Lung microvascular endothelial cell (primary cell): ENCODE measurements at regions not wholly inside any gene's neighbourhood (a gene's known extent, or its start where the extent isn't known, plus 50 kb on each side); places are given as distances from the start of the nearest gene placed in this dataset.

ENCODE experiments used
- DNase-seq, 2 donors: peaks; one replicate each; pipeline versions ENCODE4 v3.0.0 to v3.0.0-alpha.2; 2010; ENCODE audit warnings: low read depth in 2 of 2

- no peak for DNase-seq
These were observed 180.0 kb upstream of the DUSP10 start for GRCh38 chr1:221921936-221922335.

DNA sequence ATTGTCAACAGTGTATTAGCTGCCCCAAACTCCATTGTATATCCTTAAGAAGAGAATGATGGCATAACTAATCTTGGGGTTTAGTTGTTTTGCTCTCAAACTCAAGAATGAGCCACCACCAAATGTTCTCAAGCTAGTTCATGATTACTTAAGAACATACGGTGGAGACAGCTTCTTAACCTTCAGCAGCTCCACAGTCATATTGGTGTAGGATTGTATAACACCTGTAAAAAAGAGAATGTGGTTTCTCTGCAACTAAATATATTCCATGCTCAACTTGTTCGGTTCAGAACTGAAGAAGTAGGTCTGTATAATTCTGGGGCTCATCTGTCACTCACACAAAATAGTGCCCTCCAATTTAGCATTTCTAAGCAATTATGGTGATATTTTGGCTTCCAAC, 177.9 kb upstream of the DUSP10 start:
- no peak for DNase-seq

DNA sequence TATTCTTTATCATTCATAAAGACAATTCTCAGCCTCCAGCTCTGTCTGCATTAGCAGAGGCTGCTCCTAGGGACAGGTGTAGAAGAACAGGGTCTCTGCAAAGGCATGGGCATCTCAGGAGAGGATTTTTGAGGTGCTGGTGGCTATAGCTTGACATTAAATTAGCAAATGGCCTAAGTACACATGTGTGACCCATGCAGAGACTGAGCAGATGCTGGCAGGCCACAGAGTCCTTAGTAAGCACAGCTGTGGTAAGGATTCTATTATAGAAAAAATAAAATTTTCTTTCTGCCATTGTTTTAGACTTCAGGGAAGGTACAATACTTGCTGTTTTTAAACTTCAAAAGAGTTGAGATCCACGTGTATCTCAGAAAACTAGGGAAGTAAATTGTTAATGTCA, 177.5 kb upstream of the DUSP10 start:
- no peak for DNase-seq

GRCh38 chr1:221916176-221916575, 174.3 kb upstream of the DUSP10 start:
- no peak for DNase-seq

- no peak for DNase-seq
These were observed 173.9 kb upstream of the DUSP10 start for GRCh38 chr1:221915764-221916163.

DNA sequence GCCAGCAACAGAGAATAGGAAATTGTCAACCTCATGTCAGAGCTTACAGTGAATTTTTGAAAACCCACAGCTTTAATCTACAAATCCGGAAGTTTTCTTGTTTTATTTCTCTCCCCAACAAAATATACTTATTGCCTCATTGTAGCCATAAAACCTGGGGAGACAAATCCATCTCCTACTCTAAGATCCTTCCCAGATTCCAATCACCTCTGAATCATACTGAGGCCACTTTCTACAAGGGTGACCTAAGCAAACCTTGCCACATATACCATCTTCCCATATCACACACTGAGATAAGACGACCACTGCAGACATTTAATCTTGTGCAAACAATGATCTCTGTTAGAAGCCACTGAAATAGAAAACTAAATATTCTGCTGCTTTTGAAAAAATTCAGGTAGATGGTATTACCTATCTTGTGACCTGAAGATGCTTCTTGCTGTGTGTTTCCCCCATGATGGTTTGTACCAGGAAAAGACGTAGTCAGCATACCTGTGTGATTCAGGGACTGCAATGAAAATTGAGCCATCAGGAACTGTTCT, 171.5 kb upstream of the DUSP10 start:
- no peak for DNase-seq

- DNase-seq = no peak
These were observed 170.3 kb upstream of the DUSP10 start for GRCh38 chr1:221912230-221912629.

- DNase-seq = no peak
These were observed 169.8 kb upstream of the DUSP10 start for GRCh38 chr1:221911714-221912113.

- DNase-seq = no peak
These were observed 168.3 kb upstream of the DUSP10 start for GRCh38 chr1:221910222-221910621.

- DNase-seq = no peak
These were observed 166.7 kb upstream of the DUSP10 start for GRCh38 chr1:221908573-221908972.

DNA sequence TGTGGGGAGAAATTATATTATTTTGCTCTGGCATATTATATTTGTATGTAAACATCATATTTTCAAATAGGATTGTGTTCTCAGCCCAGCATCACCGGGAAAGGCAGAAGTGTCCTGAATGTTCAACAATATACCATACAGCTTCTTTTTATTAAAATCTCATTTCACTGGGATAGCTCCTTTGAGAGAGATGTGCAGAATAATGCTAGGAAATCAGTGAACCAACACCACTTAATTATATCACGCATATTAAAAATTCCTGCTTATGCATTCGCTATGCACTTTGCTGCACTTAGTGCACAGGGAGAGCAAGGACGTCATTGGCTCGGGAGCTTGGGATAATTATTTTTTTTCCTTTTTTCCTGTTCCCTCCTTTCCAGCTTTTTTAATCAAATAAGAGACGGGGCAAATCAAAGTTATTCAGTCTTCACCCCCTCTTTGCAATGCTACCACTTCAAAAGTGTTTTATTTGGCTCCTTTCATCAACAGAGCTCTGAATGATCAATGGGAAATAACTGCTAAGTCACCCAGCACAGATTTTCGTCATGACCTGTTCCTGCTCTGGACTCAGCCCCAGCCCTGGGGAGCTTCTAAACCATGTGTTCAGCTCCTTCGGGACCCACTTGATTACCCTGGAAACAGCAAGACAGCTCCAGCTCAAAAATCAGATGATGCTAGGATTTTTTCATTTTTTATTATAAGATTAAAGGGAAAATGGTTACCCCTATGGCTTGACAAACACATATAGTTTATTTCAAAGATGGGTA, 165.5 kb upstream of the DUSP10 start:
- DNase-seq = no peak

GRCh38 chr1:221905802-221906201, 163.9 kb upstream of the DUSP10 start:
- DNase-seq = no peak

DNA sequence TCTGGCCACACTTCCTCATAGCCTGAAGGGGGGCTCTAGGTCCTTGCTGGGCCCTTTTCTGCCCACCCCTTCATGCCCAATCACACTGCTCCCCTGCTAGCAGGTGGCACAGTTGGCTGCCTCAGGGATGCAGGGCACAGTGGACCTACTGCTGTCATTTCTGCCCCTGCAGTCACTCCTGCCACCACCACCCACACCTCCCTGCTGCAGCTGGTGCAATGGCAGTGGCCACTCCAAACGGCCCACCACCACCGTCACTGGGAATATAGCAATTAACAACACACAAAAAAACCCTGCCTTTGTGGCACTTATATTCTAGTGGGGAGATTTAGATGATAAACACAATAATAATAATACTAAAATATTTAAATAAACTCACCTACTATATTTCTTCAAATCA, 162.4 kb upstream of the DUSP10 start:
- DNase-seq = no peak

DNA sequence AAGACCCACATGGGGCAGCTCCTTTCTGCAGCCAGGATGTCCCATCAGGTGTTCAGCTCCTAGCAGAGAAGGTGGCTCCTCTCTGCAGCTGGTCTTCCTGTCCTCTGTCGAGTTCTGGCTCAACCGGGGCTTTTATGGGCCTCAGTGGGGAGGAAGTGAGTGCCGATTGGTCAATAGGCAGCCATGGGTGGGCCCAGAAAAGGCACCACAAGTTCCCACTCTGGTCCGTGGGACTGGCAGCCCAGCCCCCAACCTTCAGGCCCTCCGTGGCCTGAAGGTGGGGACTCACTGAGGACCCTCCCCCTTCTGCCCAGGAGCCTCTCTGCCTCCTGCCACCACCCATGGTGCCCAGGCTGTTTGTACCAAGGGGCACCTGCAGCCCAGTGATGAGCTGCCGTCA, 161.7 kb upstream of the DUSP10 start:
- no peak for DNase-seq

DNA sequence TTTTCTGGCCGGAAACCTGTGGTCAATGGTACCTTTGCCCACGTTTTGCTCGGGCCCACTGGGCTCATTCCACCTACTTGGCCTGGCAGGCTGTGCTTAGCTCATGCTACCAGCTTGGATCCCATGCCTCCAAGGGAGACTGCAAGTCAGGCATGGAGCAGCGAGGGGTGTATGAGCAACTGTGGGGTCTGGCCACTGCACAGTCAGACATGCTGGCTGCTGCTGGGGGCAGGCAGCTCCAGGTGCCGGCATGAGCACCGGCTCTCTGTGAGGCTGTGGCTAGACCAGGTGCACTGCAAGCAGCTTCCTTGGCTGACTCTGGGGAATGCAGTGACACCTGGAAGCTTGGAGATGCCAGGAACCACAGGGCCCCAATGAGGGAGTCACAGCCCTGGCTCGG, 161.1 kb upstream of the DUSP10 start:
- no peak for DNase-seq

- DNase-seq = no peak
These were observed 158.8 kb upstream of the DUSP10 start for GRCh38 chr1:221900678-221901077.

- no peak for DNase-seq
These were observed 155.4 kb upstream of the DUSP10 start for GRCh38 chr1:221897321-221897721.

DNA sequence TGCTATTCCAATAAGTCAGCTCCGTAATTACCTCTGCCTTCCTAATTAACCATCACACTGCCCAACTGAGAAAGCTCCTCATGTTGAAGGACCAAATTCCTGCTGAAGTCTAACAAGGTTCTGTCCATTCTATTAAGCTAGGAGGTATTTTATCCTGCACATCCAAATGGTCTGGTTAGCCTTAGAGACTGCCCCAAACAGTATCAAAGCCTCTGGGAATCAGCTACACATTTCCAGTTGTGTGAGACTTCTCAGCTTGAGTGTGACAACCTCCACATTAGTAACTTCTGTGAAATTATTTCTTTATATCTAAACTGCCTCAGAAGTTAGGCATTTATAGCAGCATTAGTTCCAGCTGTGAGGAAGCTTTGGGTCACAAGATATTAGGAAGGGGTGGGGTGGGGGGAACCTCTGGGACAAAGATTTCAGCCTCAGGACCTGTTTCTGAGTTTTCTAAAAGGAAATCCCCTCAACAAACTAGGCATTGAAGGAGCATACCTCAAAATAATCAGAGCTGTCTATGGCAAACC, 150.5 kb upstream of the DUSP10 start:
- DNase-seq = no peak

DNA sequence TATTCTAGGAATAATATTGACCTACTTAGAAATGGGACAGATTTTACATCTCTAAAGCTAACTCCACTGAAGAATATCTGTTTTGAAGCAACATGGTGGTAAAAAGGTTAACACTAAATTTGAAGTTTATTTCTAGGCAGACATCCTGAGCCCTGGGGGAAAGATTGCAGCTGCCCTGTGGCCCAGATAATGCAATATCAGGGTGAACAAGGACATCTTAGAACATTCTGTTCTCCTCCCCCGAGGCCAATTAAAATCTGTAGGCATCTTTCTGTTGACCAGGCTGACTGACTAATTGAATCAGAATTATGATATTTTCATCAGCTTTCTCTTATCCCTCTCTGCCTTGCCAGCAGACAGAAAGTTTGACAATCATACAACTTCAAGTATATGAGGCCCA, 149.8 kb upstream of the DUSP10 start:
- DNase-seq = no peak

- no peak for DNase-seq
These were observed 146.9 kb upstream of the DUSP10 start for GRCh38 chr1:221888801-221889200.

DNA sequence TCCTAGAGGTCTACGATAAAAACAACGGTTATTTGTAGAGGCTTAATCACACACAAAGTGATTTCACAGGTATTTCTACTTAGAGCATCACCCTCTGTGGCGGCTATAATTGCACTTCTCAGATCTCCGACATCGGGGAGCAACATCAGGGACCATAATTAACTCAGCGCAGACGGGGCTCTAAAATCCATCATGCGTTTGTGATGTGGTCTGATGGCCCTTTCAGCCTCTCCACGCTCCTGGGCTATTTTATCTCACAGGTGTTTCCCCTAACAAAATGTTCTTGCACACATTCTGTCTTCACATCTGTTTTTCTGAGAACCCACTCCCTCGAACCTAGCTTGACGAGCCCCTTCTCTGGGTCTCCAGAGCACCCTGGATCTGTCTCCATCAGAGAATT, 146.3 kb upstream of the DUSP10 start:
- DNase-seq = no peak

DNA sequence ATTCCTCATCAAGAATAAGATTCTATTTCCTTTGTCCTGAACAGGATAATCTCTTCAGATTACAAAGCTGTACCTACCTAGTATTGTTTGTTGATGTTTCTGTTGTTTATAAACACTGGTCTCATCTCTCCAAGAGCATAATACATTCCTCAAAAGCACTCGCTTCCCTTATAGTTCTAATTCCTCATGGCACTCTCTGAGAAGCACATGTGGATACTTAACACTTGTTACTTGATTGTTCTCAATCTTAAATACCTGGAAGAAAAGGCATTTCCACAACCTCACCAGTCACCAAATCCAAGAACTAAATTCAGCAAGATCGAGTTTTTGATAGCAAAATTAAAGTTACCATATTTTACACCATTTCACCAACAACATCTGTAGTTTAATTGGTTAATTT, 145.9 kb upstream of the DUSP10 start:
- DNase-seq = no peak

GRCh38 chr1:221887415-221887746, 145.5 kb upstream of the DUSP10 start:
- no peak for DNase-seq
